ENCODE measurements at regions not wholly inside any gene's neighbourhood (a gene's known extent, or its start where the extent isn't known, plus 50 kb on each side); places are given as distances from the start of the nearest gene placed in this dataset.
A peak's percentile ranks its signal among the peaks of the same experiment; 100 is the strongest.

DNA sequence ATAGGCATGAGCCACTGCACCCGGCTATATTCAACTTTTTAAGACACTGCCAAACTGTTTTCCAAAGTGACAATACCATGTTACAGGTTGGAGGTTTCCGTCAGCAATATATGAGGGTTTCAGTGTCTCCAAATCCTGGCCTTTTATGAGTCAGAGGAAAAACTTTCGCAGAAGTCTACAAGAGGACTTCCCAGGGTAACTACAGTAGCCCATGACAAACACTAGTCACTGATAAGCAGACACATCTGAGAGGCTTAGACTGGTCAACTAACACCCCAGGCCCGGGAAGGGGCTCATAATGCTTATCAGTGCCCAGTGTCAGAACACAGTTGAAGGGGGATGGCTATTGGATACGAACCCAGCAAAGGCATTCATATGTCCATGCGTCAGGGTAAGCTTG, 85.4 kb downstream of the SOX4 start:
- H4K91ac ChIP-seq (ENCODE audit: low read depth, low read length), result no peak overlapping the region
- no peak overlapping the region for H3K9ac ChIP-seq (ENCODE audit: low read length)
- H2AFZ ChIP-seq (ENCODE audit: insufficient read depth, low read length, poor library complexity), result no peak overlapping the region
- no peaks in the 10 kb centered on the region for H3K9me3 ChIP-seq (ENCODE audit: insufficient read depth, low read depth, low read length)
- H3K27ac ChIP-seq (ENCODE audit: low read depth, low read length), result peak overlapping the region; percentile 52
- no peak overlapping the region for H3K18ac ChIP-seq (ENCODE audit: low read length)
- H3K4me2 ChIP-seq (ENCODE audit: low read length), result no peak overlapping the region
- no peak overlapping the region for H3K23ac ChIP-seq (ENCODE audit: low read length)
- WGBS (ENCODE audit: extremely low coverage, insufficient coverage, insufficient read length), result no CpG with 5 or more reads among the region's 6 CpGs
- H2BK12ac ChIP-seq (ENCODE audit: low read length), result no peak overlapping the region
- no peaks in the 10 kb centered on the region for H3K27me3 ChIP-seq (ENCODE audit: insufficient read depth, low read length)
- H4K12ac ChIP-seq (ENCODE audit: low read depth, low read length), result no peak overlapping the region
- peaks cover 8 to 10% of the 10 kb centered on the region in 2 experiments for H3K4me1 ChIP-seq (ENCODE audit: control insufficient read depth in 1 of 2, insufficient read depth in 2 of 2, low read length in 2 of 2)
- H3K4ac ChIP-seq (ENCODE audit: low read depth, low read length), result no peak overlapping the region
- no peak overlapping the region for H2AK5ac ChIP-seq (ENCODE audit: low read length)
- H3K14ac ChIP-seq (ENCODE audit: low read length), result no peak overlapping the region
- H3K79me2 ChIP-seq (ENCODE audit: control insufficient read depth, insufficient read depth, low read length, poor library complexity), result no peaks in the 10 kb centered on the region
- peaks cover 5% of the 10 kb centered on the region for H3K79me1 ChIP-seq (ENCODE audit: low read length)
- H2BK120ac ChIP-seq (ENCODE audit: insufficient read depth, low read length, poor library complexity), result no peak overlapping the region
- H3K36me3 ChIP-seq (ENCODE audit: control insufficient read depth in 1 of 2, insufficient read depth in 2 of 2, low read length in 2 of 2), result peaks cover 3 to 4% of the 10 kb centered on the region in 2 experiments
- H3K4me3 ChIP-seq (ENCODE audit: low read depth, low read length), result no peak overlapping the region
- DNase-seq, result peak; percentile 73 to 96
- no peak overlapping the region for H2BK5ac ChIP-seq (ENCODE audit: low read depth, low read length, poor library complexity)
- no peak overlapping the region for H4K8ac ChIP-seq (ENCODE audit: low read depth, low read length)

DNA sequence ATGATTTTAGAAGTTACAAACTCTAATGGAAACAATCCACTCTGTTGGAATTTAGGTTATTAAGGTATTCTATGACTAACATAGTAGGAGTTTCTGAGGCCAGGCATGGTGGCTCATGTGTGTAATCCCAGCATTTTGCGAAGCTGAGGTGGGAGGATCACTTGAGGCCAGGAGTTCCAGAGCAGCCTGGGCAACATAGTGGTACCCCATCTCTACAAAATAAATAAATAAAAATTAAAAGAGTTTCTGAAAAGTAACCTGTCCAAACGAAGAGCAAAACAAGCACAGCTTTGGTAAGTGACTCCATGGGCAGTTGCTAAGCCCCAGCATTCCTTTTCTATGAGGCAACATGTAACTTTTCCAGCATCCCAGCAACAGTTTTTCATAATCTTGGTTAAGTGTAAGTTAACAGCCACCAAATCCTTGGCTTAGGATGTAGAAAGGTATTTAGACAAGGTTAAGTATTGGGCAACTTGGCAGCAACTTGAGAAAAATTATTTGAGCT, 86.3 kb downstream of the SOX4 start:
- peaks cover 4 to 5% of the 10 kb centered on the region in 2 experiments for H3K36me3 ChIP-seq (ENCODE audit: control insufficient read depth in 1 of 2, insufficient read depth in 2 of 2, low read length in 2 of 2)
- H3K9me3 ChIP-seq (ENCODE audit: insufficient read depth, low read depth, low read length), result no peaks in the 10 kb centered on the region
- H3K9ac ChIP-seq (ENCODE audit: low read length), result no peak overlapping the region
- H4K12ac ChIP-seq (ENCODE audit: low read depth, low read length), result no peak overlapping the region
- no peak overlapping the region for H3K23ac ChIP-seq (ENCODE audit: low read length)
- no peak overlapping the region for H4K8ac ChIP-seq (ENCODE audit: low read depth, low read length)
- H2AK5ac ChIP-seq (ENCODE audit: low read length), result no peak overlapping the region
- no peak overlapping the region for H2AFZ ChIP-seq (ENCODE audit: insufficient read depth, low read length, poor library complexity)
- no peak overlapping the region for H3K18ac ChIP-seq (ENCODE audit: low read length)
- H3K4me3 ChIP-seq (ENCODE audit: low read depth, low read length), result no peak overlapping the region
- H4K91ac ChIP-seq (ENCODE audit: low read depth, low read length), result peak overlapping the region; percentile 64
- peak overlapping the region; percentile 78 for H3K27ac ChIP-seq (ENCODE audit: low read depth, low read length)
- H3K4me1 ChIP-seq (ENCODE audit: control insufficient read depth in 1 of 2, insufficient read depth in 2 of 2, low read length in 2 of 2), result peaks cover 8 to 10% of the 10 kb centered on the region in 2 experiments
- H3K14ac ChIP-seq (ENCODE audit: low read length), result no peak overlapping the region
- H3K79me1 ChIP-seq (ENCODE audit: low read length), result peaks cover 5% of the 10 kb centered on the region
- WGBS (ENCODE audit: extremely low coverage, insufficient coverage, insufficient read length), result no CpG with 5 or more reads among the region's 2 CpGs
- H2BK120ac ChIP-seq (ENCODE audit: insufficient read depth, low read length, poor library complexity), result peak overlapping the region; percentile 57
- H3K79me2 ChIP-seq (ENCODE audit: control insufficient read depth, insufficient read depth, low read length, poor library complexity), result no peaks in the 10 kb centered on the region
- peak overlapping the region; percentile 8 for H2BK12ac ChIP-seq (ENCODE audit: low read length)
- no peak overlapping the region for H3K4me2 ChIP-seq (ENCODE audit: low read length)
- no peaks in the 10 kb centered on the region for H3K27me3 ChIP-seq (ENCODE audit: insufficient read depth, low read length)
- H2BK5ac ChIP-seq (ENCODE audit: low read depth, low read length, poor library complexity), result peak overlapping the region; percentile 90
- peak; percentile 82 to 92 for DNase-seq
- no peak overlapping the region for H3K4ac ChIP-seq (ENCODE audit: low read depth, low read length)

DNA sequence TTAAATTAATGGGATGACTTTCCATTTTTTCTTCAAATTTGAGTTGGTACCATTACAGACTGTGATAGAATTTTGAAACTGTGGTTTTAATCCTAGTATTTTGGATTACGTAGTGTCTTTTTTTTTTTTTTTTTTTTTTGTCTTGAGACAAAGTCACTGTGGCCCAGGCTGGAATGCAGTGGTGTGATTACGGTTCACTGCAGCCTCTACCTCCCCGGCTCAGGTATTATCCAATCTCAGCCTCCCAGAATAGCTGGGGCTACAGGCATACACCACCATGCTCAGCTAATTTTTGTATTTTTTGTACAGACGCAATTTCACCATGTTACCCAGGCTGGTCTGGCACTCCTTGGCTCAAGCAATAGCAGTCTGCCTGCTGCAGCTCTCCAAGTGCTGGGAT, 87.1 kb downstream of the SOX4 start:
- H2BK120ac ChIP-seq (ENCODE audit: insufficient read depth, low read length, poor library complexity), result no peak overlapping the region
- no CpG with 5 or more reads among the region's 4 CpGs for WGBS (ENCODE audit: extremely low coverage, insufficient coverage, insufficient read length)

DNA sequence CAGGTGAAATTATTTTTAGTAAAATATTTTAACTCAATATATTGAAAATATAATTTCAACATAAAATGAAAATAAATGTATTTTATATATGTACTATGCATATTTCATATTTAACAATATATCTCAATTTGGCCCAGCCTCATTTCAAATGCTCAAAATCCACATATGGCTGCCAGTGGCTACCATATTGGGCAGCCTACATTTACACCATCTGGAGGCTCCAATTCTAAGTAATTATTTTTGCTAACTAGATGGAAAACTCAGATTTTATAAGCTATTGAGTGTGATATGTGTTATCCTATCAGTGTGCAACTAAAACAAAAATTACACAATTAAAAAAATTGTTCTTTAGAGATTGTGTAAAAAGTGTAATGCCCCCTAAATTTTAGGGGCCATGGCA, 96.9 kb downstream of the SOX4 start:
- H4K91ac ChIP-seq (ENCODE audit: low read depth, low read length), result no peak overlapping the region
- no peak overlapping the region for H4K8ac ChIP-seq (ENCODE audit: low read depth, low read length)
- peaks cover 5 to 6% of the 10 kb centered on the region in 2 experiments for H3K36me3 ChIP-seq (ENCODE audit: control insufficient read depth in 1 of 2, insufficient read depth in 2 of 2, low read length in 2 of 2)
- H2BK5ac ChIP-seq (ENCODE audit: low read depth, low read length, poor library complexity), result no peak overlapping the region
- no peak overlapping the region for H3K23ac ChIP-seq (ENCODE audit: low read length)
- no peaks in the 10 kb centered on the region for H3K79me2 ChIP-seq (ENCODE audit: control insufficient read depth, insufficient read depth, low read length, poor library complexity)
- no peak overlapping the region for H3K9ac ChIP-seq (ENCODE audit: low read length)
- no peak overlapping the region for H2BK12ac ChIP-seq (ENCODE audit: low read length)
- DNase-seq, result no peak
- H3K27ac ChIP-seq (ENCODE audit: low read depth, low read length), result no peak overlapping the region
- no peak overlapping the region for H3K4me2 ChIP-seq (ENCODE audit: low read length)
- peaks cover 0 to 6% of the 10 kb centered on the region in 2 experiments for H3K4me1 ChIP-seq (ENCODE audit: control insufficient read depth in 1 of 2, insufficient read depth in 2 of 2, low read length in 2 of 2)
- H3K4ac ChIP-seq (ENCODE audit: low read depth, low read length), result no peak overlapping the region
- no peak overlapping the region for H3K4me3 ChIP-seq (ENCODE audit: low read depth, low read length)
- no peak overlapping the region for H2AK5ac ChIP-seq (ENCODE audit: low read length)
- no peaks in the 10 kb centered on the region for H3K79me1 ChIP-seq (ENCODE audit: low read length)
- H4K12ac ChIP-seq (ENCODE audit: low read depth, low read length), result no peak overlapping the region
- no peak overlapping the region for H3K14ac ChIP-seq (ENCODE audit: low read length)
- H3K9me3 ChIP-seq (ENCODE audit: insufficient read depth, low read depth, low read length), result peaks cover 2% of the 10 kb centered on the region
- no peak overlapping the region for H3K18ac ChIP-seq (ENCODE audit: low read length)
- no peak overlapping the region for H2AFZ ChIP-seq (ENCODE audit: insufficient read depth, low read length, poor library complexity)
- no peaks in the 10 kb centered on the region for H3K27me3 ChIP-seq (ENCODE audit: insufficient read depth, low read length)
- no peak overlapping the region for H2BK120ac ChIP-seq (ENCODE audit: insufficient read depth, low read length, poor library complexity)

More for the DNA sequence above, 87.1 kb downstream of the SOX4 start:
- DNase-seq, result peak; percentile 59 to 82
- Histone ChIP-seq H3K79me1 (ENCODE audit: low read length) (peaks cover 5% of the 10 kb centered on the region), H3K9me3 (ENCODE audit: insufficient read depth, low read depth, low read length) (no peaks in the 10 kb centered on the region), H3K27ac (ENCODE audit: low read depth, low read length) (no peak overlapping the region), H3K4me3 (ENCODE audit: low read depth, low read length) (no peak overlapping the region), H2AK5ac (ENCODE audit: low read length) (no peak overlapping the region), H3K23ac (ENCODE audit: low read length) (no peak overlapping the region), H3K4ac (ENCODE audit: low read depth, low read length) (peak overlapping the region; percentile 77), H2BK5ac (ENCODE audit: low read depth, low read length, poor library complexity) (no peak overlapping the region), H3K4me2 (ENCODE audit: low read length) (no peak overlapping the region), H4K12ac (ENCODE audit: low read depth, low read length) (no peak overlapping the region), H3K79me2 (ENCODE audit: control insufficient read depth, insufficient read depth, low read length, poor library complexity) (no peaks in the 10 kb centered on the region), H2BK12ac (ENCODE audit: low read length) (peak overlapping the region; percentile 59), H3K36me3 (ENCODE audit: control insufficient read depth in 1 of 2, insufficient read depth in 2 of 2, low read length in 2 of 2) (peaks cover 4 to 5% of the 10 kb centered on the region in 2 experiments), H3K4me1 (ENCODE audit: control insufficient read depth in 1 of 2, insufficient read depth in 2 of 2, low read length in 2 of 2) (peaks cover 8 to 10% of the 10 kb centered on the region in 2 experiments), H3K18ac (ENCODE audit: low read length) (no peak overlapping the region), H3K27me3 (ENCODE audit: insufficient read depth, low read length) (no peaks in the 10 kb centered on the region), H2AFZ (ENCODE audit: insufficient read depth, low read length, poor library complexity) (no peak overlapping the region), H3K9ac (ENCODE audit: low read length) (no peak overlapping the region), H4K91ac (ENCODE audit: low read depth, low read length) (peak overlapping the region; percentile 56), H3K14ac (ENCODE audit: low read length) (no peak overlapping the region), H4K8ac (ENCODE audit: low read depth, low read length) (no peak overlapping the region)

Measured in trophoblast cell (in vitro differentiated cells and primary cell).